HG03025 (cell line): ENCODE measurements at regions not wholly inside any gene's neighbourhood (a gene's known extent, or its start where the extent isn't known, plus 50 kb on each side); places are given as distances from the start of the nearest gene placed in this dataset.

ENCODE experiments used
- ATAC-seq: cut with Tn5 transposase; IDR thresholded peaks from one replicate; pipeline ENCODE4 v1.9.1; 2021; ENCODE audit warnings: mild to moderate bottlenecking, moderate library complexity; ENCODE audit not compliant: unreplicated experiment, low FRiP score

- ATAC-seq: no peak
These were observed 57.2 kb downstream of the NKX6-1 start for GRCh38 chr4:84441758-84442377.

- ATAC-seq: no peak
These were observed 59.1 kb downstream of the NKX6-1 start for GRCh38 chr4:84439996-84440395.

- no peak for ATAC-seq
These were observed 62.3 kb downstream of the NKX6-1 start for GRCh38 chr4:84436812-84437211.

GRCh38 chr4:84434344-84434743, 64.7 kb downstream of the NKX6-1 start:
- no peak for ATAC-seq

GRCh38 chr4:84433633-84434222, 65.4 kb downstream of the NKX6-1 start:
- ATAC-seq: no peak

- no peak for ATAC-seq
These were observed 66.4 kb downstream of the NKX6-1 start for GRCh38 chr4:84432713-84433112.

GRCh38 chr4:84420608-84421007, 78.5 kb downstream of the NKX6-1 start:
- ATAC-seq: no peak

- ATAC-seq: no peak
These were observed 79.9 kb downstream of the NKX6-1 start for GRCh38 chr4:84419201-84419600.

- ATAC-seq: no peak
These were observed 80.9 kb downstream of the NKX6-1 start for GRCh38 chr4:84417997-84418709.

GRCh38 chr4:84413976-84414375, 85.1 kb downstream of the NKX6-1 start:
- no peak for ATAC-seq

GRCh38 chr4:84413480-84413879, 85.6 kb downstream of the NKX6-1 start:
- ATAC-seq: no peak

GRCh38 chr4:84412062-84412461, 87.0 kb downstream of the NKX6-1 start:
- no peak for ATAC-seq

GRCh38 chr4:84407554-84408407, 91.3 kb downstream of the NKX6-1 start:
- no peak for ATAC-seq

GRCh38 chr4:84403656-84404055, 95.4 kb downstream of the NKX6-1 start:
- no peak for ATAC-seq

- ATAC-seq: no peak
These were observed 97.3 kb downstream of the NKX6-1 start for GRCh38 chr4:84401701-84402306.

- ATAC-seq: no peak
These were observed 104.7 kb downstream of the NKX6-1 start for GRCh38 chr4:84394386-84394785.

- no peak for ATAC-seq
These were observed 106.0 kb downstream of the NKX6-1 start for GRCh38 chr4:84392951-84393590.

- ATAC-seq: no peak
These were observed 109.7 kb downstream of the NKX6-1 start for GRCh38 chr4:84389406-84389805.

- ATAC-seq: no peak
These were observed 113.9 kb downstream of the NKX6-1 start for GRCh38 chr4:84385203-84385602.

GRCh38 chr4:84384801-84385200, 114.3 kb downstream of the NKX6-1 start:
- ATAC-seq: no peak
